ENCODE measurements at regions not wholly inside any gene's neighbourhood (a gene's known extent, or its start where the extent isn't known, plus 50 kb on each side); places are given as distances from the start of the nearest gene placed in this dataset.

DNA sequence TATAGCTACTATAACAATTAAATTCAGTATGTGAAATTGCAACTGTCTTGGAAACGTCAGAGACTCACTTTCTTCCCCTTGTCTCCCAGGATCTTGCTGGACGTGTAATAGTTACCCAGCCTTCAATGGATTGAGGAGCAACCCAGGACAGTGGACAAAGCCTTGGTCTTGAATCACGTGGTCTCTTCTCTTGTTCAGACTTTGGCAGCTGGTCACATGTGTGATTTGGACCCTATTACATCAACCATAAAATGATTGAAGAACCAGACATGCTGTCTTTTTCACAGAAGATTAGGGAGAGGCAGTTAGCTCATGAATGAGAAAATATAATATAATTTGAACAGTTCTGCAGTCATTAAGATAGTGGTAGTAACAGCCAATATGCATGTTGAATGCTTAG is 1085.5 kb upstream of the RBFOX1 start:
- DNase-seq, result no peak
- Mint-ChIP-seq H3K27me3 (ENCODE audit: unreplicated experiment) (no peaks in the 10 kb centered on the region), H3K4me1 (ENCODE audit: low read depth, unreplicated experiment) (no peaks in the 10 kb centered on the region), H3K27ac (ENCODE audit: unreplicated experiment) (no peak overlapping the region), H3K4me3 (ENCODE audit: unreplicated experiment) (no peak overlapping the region), H3K36me3 (ENCODE audit: unreplicated experiment) (no peaks in the 10 kb centered on the region), H3K9me3 (ENCODE audit: unreplicated experiment) (peaks cover 3% of the 10 kb centered on the region)
- TF ChIP-seq, protein P1, sequence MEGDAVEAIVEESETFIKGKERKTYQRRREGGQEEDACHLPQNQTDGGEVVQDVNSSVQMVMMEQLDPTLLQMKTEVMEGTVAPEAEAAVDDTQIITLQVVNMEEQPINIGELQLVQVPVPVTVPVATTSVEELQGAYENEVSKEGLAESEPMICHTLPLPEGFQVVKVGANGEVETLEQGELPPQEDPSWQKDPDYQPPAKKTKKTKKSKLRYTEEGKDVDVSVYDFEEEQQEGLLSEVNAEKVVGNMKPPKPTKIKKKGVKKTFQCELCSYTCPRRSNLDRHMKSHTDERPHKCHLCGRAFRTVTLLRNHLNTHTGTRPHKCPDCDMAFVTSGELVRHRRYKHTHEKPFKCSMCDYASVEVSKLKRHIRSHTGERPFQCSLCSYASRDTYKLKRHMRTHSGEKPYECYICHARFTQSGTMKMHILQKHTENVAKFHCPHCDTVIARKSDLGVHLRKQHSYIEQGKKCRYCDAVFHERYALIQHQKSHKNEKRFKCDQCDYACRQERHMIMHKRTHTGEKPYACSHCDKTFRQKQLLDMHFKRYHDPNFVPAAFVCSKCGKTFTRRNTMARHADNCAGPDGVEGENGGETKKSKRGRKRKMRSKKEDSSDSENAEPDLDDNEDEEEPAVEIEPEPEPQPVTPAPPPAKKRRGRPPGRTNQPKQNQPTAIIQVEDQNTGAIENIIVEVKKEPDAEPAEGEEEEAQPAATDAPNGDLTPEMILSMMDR (IDR thresholded peaks at IDR 0.05; ENCODE audit: partially characterized antibody, unreplicated experiment), result no peak

DNA sequence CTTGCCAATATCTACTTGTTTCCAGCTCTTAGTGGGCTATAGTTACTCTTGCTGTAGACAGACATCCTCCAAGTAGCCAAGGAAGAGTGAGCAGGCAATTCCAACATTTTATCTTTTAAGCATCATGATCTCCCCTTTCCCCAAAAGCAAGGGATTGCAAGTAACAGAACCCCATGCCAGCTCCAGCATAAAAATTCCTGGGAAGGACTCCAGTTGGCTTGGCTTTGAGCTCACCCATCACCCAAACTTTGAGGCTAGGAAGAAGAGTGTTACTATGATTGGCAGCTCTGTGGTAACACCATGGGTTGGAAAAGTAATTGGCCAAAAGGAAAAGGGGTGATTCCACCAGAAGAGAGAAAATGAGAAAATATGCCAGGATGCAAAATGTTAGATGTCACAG is 1086.4 kb upstream of the RBFOX1 start:
- Mint-ChIP-seq H3K27ac (ENCODE audit: unreplicated experiment) (no peak overlapping the region), H3K36me3 (ENCODE audit: unreplicated experiment) (no peaks in the 10 kb centered on the region), H3K27me3 (ENCODE audit: unreplicated experiment) (no peaks in the 10 kb centered on the region), H3K4me3 (ENCODE audit: unreplicated experiment) (no peak overlapping the region), H3K4me1 (ENCODE audit: low read depth, unreplicated experiment) (no peaks in the 10 kb centered on the region), H3K9me3 (ENCODE audit: unreplicated experiment) (peaks cover 3% of the 10 kb centered on the region)
- TF ChIP-seq, protein P1 (IDR thresholded peaks at IDR 0.05; ENCODE audit: partially characterized antibody, unreplicated experiment), result no peak
- no peak for DNase-seq

DNA sequence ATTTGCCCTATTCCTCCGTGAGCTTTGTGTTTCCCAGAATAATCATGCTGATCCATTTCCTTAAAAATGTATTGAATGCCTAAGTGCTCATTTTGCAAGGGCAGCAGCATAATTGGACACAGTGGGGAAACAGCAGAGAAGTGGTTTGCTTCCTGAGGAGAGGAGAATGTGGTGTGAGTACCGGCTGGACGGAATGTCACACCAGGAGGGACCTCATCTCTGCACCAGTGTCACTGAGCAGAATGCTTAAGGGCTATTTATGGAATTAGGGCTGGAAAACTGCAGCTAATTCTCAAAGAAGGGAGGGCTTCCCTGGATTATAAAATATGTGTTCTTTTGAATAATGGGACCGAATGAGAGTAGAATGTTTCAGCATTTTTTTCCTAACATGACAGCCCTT is 1100.6 kb upstream of the RBFOX1 start:
- H3K27me3 Mint-ChIP-seq (ENCODE audit: unreplicated experiment), result no peaks in the 10 kb centered on the region
- no peak overlapping the region for H3K27ac Mint-ChIP-seq (ENCODE audit: unreplicated experiment)
- TF ChIP-seq, protein P1 (IDR thresholded peaks at IDR 0.05; ENCODE audit: partially characterized antibody, unreplicated experiment), result no peak
- no peak overlapping the region for H3K4me3 Mint-ChIP-seq (ENCODE audit: unreplicated experiment)
- peaks cover 6% of the 10 kb centered on the region for H3K9me3 Mint-ChIP-seq (ENCODE audit: unreplicated experiment)
- peaks cover 8% of the 10 kb centered on the region for H3K36me3 Mint-ChIP-seq (ENCODE audit: unreplicated experiment)
- no peaks in the 10 kb centered on the region for H3K4me1 Mint-ChIP-seq (ENCODE audit: low read depth, unreplicated experiment)
- DNase-seq, result no peak

DNA sequence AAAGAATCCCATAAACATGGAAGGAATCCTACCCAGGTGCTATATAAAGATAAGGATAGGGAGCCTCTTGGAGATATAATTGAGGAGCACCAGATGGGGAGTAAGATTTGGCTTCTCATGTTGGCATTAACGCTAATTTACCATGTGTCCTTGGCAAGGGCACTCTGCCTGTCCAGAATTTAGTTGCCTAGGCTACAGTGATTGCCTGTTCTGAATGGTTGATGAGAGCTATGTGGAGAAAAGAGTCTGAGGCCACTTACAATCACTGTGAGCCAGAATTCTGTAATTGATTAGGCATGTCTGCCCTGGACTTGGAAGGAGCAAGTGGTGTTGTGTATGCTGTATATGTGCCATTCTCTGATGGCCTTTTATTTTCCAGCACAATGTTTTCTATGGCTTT is 1101.2 kb upstream of the RBFOX1 start:
- H3K4me1 Mint-ChIP-seq (ENCODE audit: low read depth, unreplicated experiment), result no peaks in the 10 kb centered on the region
- no peaks in the 10 kb centered on the region for H3K27me3 Mint-ChIP-seq (ENCODE audit: unreplicated experiment)
- no peak overlapping the region for H3K4me3 Mint-ChIP-seq (ENCODE audit: unreplicated experiment)
- H3K9me3 Mint-ChIP-seq (ENCODE audit: unreplicated experiment), result peaks cover 6% of the 10 kb centered on the region
- H3K27ac Mint-ChIP-seq (ENCODE audit: unreplicated experiment), result no peak overlapping the region
- no peak for DNase-seq
- TF ChIP-seq, protein P1 (IDR thresholded peaks at IDR 0.05; ENCODE audit: partially characterized antibody, unreplicated experiment), result no peak
- peaks cover 8% of the 10 kb centered on the region for H3K36me3 Mint-ChIP-seq (ENCODE audit: unreplicated experiment)

DNA sequence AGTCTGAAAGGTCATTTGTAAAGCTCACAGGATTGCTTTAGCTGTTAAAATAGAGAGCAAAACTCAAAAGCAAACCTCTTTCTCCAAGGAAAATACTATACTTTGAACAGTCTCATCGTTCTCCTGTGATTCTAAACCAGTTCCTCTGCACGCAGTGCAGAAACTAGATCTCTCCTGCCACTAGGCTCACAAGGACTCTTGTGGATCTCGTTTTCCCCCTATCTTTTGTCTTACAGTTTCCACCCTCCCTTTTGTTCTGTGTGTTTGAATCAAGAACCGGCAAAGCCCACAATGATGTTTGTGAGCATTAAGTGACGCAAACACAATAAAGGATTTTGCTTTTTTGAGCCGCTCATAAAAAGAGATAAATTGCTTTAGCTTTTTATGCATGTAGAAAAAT is 1103.5 kb upstream of the RBFOX1 start:
- TF ChIP-seq, protein P1 (IDR thresholded peaks at IDR 0.05; ENCODE audit: partially characterized antibody, unreplicated experiment), result no peak
- Mint-ChIP-seq H3K9me3 (ENCODE audit: unreplicated experiment) (peaks cover 7% of the 10 kb centered on the region), H3K36me3 (ENCODE audit: unreplicated experiment) (peaks cover 8% of the 10 kb centered on the region), H3K4me3 (ENCODE audit: unreplicated experiment) (no peak overlapping the region), H3K4me1 (ENCODE audit: low read depth, unreplicated experiment) (no peaks in the 10 kb centered on the region), H3K27ac (ENCODE audit: unreplicated experiment) (no peak overlapping the region), H3K27me3 (ENCODE audit: unreplicated experiment) (no peaks in the 10 kb centered on the region)
- no peak for DNase-seq

Measured in glutamatergic neuron (in vitro differentiated cells).